ENCODE measurements at regions not wholly inside any gene's neighbourhood (a gene's known extent, or its start where the extent isn't known, plus 50 kb on each side); places are given as distances from the start of the nearest gene placed in this dataset.

DNA sequence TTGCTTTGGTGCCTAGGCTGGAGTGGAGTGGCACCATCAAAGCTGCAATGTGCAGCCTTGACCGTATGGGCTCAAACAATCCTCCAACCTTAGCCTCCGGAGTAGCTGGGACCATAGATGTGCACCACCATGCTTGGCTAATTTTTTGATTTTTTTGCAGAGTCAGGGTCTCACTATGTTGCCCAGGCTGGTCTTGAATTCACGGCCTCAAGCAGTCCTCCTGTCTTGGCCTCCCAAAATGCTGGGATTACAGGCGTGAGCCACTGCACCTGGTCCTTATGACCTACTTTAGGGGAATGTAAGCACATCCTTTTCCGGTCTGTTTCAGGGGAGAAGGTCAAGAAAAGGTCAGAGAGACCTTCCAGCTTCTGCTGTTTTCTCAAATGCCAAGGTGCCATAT is 53.4 kb upstream of the SPRED2 start (continued):
- TF ChIP-seq FOXJ3 (CRISPR knock-in tag; IDR thresholded peaks at IDR 0.05) = no peak
- TF ChIP-seq RCOR1 (IDR thresholded peaks at IDR 0.05; ENCODE audit: low read length) = no peak
- no peak for TF ChIP-seq RAD21 (IDR thresholded peaks at IDR 0.05; ENCODE audit: low read length)

DNA sequence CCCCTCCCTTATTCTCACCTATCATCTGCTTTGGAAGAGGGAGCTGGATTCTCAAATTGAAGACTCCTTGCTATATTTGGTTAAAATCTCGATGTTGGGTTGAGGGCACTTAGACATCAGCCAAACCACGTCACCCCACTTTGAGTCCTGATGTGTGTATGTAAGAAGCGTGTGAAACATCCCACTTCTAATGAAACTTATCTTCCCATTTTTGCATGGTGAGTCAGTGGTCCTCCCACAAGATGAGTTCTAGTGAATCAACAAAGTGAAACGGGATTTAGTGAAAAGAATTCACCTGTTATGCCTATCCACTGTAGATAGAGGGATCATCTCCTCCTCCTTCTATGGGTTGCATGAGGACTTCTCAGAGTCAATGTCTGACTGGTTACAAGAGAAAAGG is 51.4 kb upstream of the SPRED2 start:
- no peak overlapping the region for H3K27ac ChIP-seq (ENCODE audit: low read depth in 2 of 2, low read length in 1 of 2)
- H4K20me1 ChIP-seq (ENCODE audit: insufficient read depth) = no peaks in the 10 kb centered on the region
- H3K4me3 ChIP-seq (ENCODE audit: low read depth in 2 of 2, low read length in 1 of 2) = no peak overlapping the region
- no peaks in the 10 kb centered on the region for H3K79me2 ChIP-seq (ENCODE audit: insufficient read depth)
- H3K9me2 ChIP-seq = no peaks in the 10 kb centered on the region
- no peaks in the 10 kb centered on the region for H3K9me3 ChIP-seq
- TF ChIP-seq, protein P1, sequence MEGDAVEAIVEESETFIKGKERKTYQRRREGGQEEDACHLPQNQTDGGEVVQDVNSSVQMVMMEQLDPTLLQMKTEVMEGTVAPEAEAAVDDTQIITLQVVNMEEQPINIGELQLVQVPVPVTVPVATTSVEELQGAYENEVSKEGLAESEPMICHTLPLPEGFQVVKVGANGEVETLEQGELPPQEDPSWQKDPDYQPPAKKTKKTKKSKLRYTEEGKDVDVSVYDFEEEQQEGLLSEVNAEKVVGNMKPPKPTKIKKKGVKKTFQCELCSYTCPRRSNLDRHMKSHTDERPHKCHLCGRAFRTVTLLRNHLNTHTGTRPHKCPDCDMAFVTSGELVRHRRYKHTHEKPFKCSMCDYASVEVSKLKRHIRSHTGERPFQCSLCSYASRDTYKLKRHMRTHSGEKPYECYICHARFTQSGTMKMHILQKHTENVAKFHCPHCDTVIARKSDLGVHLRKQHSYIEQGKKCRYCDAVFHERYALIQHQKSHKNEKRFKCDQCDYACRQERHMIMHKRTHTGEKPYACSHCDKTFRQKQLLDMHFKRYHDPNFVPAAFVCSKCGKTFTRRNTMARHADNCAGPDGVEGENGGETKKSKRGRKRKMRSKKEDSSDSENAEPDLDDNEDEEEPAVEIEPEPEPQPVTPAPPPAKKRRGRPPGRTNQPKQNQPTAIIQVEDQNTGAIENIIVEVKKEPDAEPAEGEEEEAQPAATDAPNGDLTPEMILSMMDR (IDR thresholded peaks at IDR 0.05) = no peak
- TF ChIP-seq, protein P2, sequence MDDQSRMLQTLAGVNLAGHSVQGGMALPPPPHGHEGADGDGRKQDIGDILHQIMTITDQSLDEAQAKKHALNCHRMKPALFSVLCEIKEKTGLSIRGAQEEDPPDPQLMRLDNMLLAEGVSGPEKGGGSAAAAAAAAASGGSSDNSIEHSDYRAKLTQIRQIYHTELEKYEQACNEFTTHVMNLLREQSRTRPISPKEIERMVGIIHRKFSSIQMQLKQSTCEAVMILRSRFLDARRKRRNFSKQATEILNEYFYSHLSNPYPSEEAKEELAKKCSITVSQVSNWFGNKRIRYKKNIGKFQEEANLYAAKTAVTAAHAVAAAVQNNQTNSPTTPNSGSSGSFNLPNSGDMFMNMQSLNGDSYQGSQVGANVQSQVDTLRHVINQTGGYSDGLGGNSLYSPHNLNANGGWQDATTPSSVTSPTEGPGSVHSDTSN (IDR thresholded peaks at IDR 0.05) = no peak
- TF ChIP-seq NRF1 (IDR thresholded peaks at IDR 0.05; ENCODE audit: low read depth, low read length) (no peak), RAD21 (IDR thresholded peaks at IDR 0.05; ENCODE audit: low read length) (no peak), EP300 (IDR thresholded peaks at IDR 0.05; ENCODE audit: borderline replicate concordance in 1 of 2, low read depth in 1 of 2, low read length in 1 of 2) (no peak), MXI1 (IDR thresholded peaks at IDR 0.05; ENCODE audit: low read depth, low read length) (no peak), FOXM1 (IDR thresholded peaks at IDR 0.05; ENCODE audit: low read depth) (no peak), TAF1 (IDR thresholded peaks at IDR 0.05; ENCODE audit: borderline replicate concordance, low read depth, low read length) (no peak), NFIC (IDR thresholded peaks at IDR 0.05; ENCODE audit: borderline replicate concordance) (no peak), GATA2 (CRISPR knock-in tag; IDR thresholded peaks at IDR 0.05) (no peak), ELF1 (IDR thresholded peaks at IDR 0.05) (no peak), MEF2A (IDR thresholded peaks at IDR 0.05; ENCODE audit: borderline replicate concordance, low read depth) (no peak)
- TF ChIP-seq, protein P3, sequence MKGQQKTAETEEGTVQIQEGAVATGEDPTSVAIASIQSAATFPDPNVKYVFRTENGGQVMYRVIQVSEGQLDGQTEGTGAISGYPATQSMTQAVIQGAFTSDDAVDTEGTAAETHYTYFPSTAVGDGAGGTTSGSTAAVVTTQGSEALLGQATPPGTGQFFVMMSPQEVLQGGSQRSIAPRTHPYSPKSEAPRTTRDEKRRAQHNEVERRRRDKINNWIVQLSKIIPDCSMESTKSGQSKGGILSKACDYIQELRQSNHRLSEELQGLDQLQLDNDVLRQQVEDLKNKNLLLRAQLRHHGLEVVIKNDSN (IDR thresholded peaks at IDR 0.05; ENCODE audit: borderline replicate concordance, low read depth) = no peak
- TF ChIP-seq, protein P4, sequence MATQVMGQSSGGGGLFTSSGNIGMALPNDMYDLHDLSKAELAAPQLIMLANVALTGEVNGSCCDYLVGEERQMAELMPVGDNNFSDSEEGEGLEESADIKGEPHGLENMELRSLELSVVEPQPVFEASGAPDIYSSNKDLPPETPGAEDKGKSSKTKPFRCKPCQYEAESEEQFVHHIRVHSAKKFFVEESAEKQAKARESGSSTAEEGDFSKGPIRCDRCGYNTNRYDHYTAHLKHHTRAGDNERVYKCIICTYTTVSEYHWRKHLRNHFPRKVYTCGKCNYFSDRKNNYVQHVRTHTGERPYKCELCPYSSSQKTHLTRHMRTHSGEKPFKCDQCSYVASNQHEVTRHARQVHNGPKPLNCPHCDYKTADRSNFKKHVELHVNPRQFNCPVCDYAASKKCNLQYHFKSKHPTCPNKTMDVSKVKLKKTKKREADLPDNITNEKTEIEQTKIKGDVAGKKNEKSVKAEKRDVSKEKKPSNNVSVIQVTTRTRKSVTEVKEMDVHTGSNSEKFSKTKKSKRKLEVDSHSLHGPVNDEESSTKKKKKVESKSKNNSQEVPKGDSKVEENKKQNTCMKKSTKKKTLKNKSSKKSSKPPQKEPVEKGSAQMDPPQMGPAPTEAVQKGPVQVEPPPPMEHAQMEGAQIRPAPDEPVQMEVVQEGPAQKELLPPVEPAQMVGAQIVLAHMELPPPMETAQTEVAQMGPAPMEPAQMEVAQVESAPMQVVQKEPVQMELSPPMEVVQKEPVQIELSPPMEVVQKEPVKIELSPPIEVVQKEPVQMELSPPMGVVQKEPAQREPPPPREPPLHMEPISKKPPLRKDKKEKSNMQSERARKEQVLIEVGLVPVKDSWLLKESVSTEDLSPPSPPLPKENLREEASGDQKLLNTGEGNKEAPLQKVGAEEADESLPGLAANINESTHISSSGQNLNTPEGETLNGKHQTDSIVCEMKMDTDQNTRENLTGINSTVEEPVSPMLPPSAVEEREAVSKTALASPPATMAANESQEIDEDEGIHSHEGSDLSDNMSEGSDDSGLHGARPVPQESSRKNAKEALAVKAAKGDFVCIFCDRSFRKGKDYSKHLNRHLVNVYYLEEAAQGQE (IDR thresholded peaks at IDR 0.05; ENCODE audit: low read depth, low read length) = no peak
- ChIA-PET POLR2A (no interaction called here), CTCF (no interaction called here)
- no peak for DNase-seq
- H2AFZ ChIP-seq (ENCODE audit: low read depth) = no peak overlapping the region
- WGBS (ENCODE audit: low lambda C conversion rate) = 72% methylated on average over 4 of the region's 4 CpGs
- H3K9ac ChIP-seq = no peak overlapping the region
- no peaks in the 10 kb centered on the region for H3K4me1 ChIP-seq (ENCODE audit: control insufficient read depth in 1 of 2, insufficient read depth in 2 of 2, low read depth in 1 of 2, low read length in 1 of 2)
- H3K27me3 ChIP-seq (ENCODE audit: insufficient read depth) = no peaks in the 10 kb centered on the region
- H3F3A ChIP-seq (replicated peaks; ENCODE audit: insufficient read depth) = no peaks in the 10 kb centered on the region
- no peaks in the 10 kb centered on the region for H3K36me3 ChIP-seq (replicated peaks in 1 of 2; ENCODE audit: control insufficient read depth in 1 of 2, insufficient read depth in 2 of 2, low read length in 1 of 2)
- no peak overlapping the region for H3K4me2 ChIP-seq
